Esophagus (tissue), 2 donors: ENCODE measurements at regions not wholly inside any gene's neighbourhood (a gene's known extent, or its start where the extent isn't known, plus 50 kb on each side); places are given as distances from the start of the nearest gene placed in this dataset.

Experiments
- H3K27ac ChIP-seq, 2 donors: one replicate each; pipeline ENCODE4 v1.5.1; 2013; ENCODE audit warnings: low read depth in 2 of 2, mild to moderate bottlenecking in 2 of 2, inconsistent platforms in 1 of 2, low read length in 1 of 2, moderate library complexity in 1 of 2
- H3K27me3 ChIP-seq, 2 donors: one replicate each; pipeline ENCODE4 v1.6.1; 2013; ENCODE audit warnings: low read length in 2 of 2, control low read depth in 1 of 2, mild to moderate bottlenecking in 1 of 2; ENCODE audit not compliant: insufficient read depth in 2 of 2, control insufficient read depth in 1 of 2
- H3K36me3 ChIP-seq, 2 donors: one replicate each; pipeline ENCODE4 v1.6.1; 2013; ENCODE audit warnings: low read length in 1 of 2; ENCODE audit not compliant: control insufficient read depth in 2 of 2, insufficient read depth in 2 of 2
- H3K4me1 ChIP-seq, 2 donors: one replicate each; pipeline ENCODE4 v1.6.1; 2013; ENCODE audit warnings: low read length in 1 of 2; ENCODE audit not compliant: control insufficient read depth in 2 of 2, insufficient read depth in 2 of 2
- H3K4me3 ChIP-seq, 2 donors: one replicate each; pipeline ENCODE4 v1.5.1; 2013; ENCODE audit warnings: low read length in 2 of 2, mild to moderate bottlenecking in 2 of 2, low read depth in 1 of 2, moderate library complexity in 1 of 2
- H3K9me3 ChIP-seq, 2 donors: one replicate each; pipeline ENCODE4 v1.6.1; 2013; ENCODE audit warnings: mild to moderate bottlenecking in 2 of 2, low read depth in 1 of 2, low read length in 1 of 2, moderate library complexity in 1 of 2; ENCODE audit not compliant: control insufficient read depth in 2 of 2, insufficient read depth in 1 of 2
- WGBS, 2 donors: extraction: QIAGEN DNeasy Blood & Tissue Kit; methylation state at CpG; one replicate each; pipeline ENCODE4 v1.1.7; 2013; 5-methylcytosine and 5-hydroxymethylcytosine counted together
- donor health status: healthy with polysubstance abuse.
- donor health status: Bipolar disorder and iron deficiency.

DNA sequence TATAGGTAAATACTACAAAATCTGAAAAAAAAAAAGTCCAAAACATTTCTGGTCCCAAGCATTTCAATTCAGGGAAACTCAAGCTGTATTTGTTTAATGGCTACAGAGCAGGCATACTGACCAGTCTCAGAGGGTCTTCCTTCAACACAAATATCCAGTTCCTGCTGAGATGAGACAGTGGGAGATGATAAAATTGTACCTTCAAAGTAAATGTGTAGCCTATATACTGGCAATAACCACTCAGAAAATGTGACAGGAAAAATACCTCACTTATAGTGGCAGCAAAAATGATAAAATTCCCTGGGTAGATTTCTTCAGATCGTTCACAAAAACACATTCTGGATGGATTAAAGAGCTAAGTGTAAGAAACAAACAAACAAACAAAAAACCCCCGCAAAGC lies 102.0 kb upstream of the FUT8 start:
- H3K27ac ChIP-seq: no peak overlapping the region
- H3K4me1 ChIP-seq: no peaks in the 10 kb centered on the region
- no peaks in the 10 kb centered on the region for H3K9me3 ChIP-seq
- 80 to 87% methylated on average over 2 of the region's 2 CpGs for WGBS, 2 donors
- H3K4me3 ChIP-seq: no peak overlapping the region
- H3K27me3 ChIP-seq: no peaks in the 10 kb centered on the region
- no peaks in the 10 kb centered on the region for H3K36me3 ChIP-seq

DNA sequence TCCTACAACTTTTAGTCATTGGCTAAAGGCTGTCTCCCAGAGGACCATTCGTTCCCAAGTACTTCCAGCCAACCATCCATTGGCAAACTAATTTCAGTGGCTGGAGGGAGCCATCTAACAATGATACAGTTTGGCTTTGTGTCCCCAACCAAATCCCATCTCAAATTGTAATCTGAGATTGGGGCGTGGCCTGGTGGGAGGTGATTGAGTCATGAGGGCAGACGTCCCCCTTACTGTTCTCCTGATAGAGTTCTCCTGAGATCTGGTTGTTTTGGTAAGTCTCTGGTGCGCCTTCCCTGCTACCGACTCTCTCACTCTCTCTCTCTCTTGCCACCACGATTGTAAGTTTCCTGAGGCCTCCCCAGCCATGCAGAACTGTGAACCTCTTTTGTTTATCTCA lies 99.7 kb upstream of the FUT8 start:
- H3K4me3 ChIP-seq: no peak overlapping the region
- peaks cover 0 to 3% of the 10 kb centered on the region in 2 donors for H3K9me3 ChIP-seq
- H3K27ac ChIP-seq: no peak overlapping the region
- no peaks in the 10 kb centered on the region for H3K36me3 ChIP-seq
- H3K27me3 ChIP-seq: no peaks in the 10 kb centered on the region
- H3K4me1 ChIP-seq: no peaks in the 10 kb centered on the region
- WGBS, 2 donors: 82 to 83% methylated on average over 6 of the region's 6 CpGs

DNA sequence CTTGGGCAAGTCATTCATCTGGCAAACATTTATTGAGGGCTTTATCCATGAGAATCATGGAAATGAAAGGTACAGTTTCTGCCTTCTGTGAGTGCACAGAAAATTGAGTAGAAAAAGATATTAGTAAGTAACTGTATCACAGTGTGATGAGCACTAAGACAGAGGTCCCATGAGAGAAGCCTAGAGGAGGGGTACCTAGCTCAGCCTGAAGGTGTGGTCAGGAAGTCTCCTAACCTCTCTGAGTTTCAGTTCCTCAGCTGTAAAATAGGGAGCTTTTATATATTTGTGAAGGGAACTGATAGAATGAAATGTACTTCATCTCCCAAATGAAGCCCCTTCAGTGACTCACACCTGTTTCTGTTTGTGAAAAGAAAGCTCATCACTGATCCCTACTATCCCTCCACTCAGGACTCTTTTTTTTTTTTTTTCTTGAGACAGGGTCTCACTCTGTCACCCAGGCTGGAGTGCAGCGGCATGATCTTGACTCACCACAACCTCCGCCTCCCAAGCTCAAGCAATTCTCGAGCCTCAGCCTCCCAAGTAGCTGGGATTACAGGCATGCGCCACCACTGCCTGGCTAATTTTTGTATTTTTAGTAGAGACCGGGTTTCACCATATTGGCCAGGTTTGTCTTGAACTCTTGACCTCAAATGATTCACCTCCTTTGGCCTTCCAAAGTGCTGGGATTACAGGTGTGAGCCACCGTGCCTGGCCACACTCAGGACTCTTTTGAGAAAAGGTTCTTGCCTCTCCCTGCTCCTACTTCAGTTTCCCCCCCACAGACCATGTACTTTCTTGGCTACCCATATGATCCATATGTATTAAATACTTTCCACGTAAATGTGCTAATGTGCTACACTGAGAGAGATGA lies 93.7 kb upstream of the FUT8 start:
- no peaks in the 10 kb centered on the region for H3K27me3 ChIP-seq
- H3K36me3 ChIP-seq: no peaks in the 10 kb centered on the region
- H3K4me1 ChIP-seq: peaks cover 0 to 5% of the 10 kb centered on the region in 2 donors
- no peak overlapping the region for H3K4me3 ChIP-seq
- no peak overlapping the region for H3K27ac ChIP-seq
- H3K9me3 ChIP-seq: peaks cover 0 to 3% of the 10 kb centered on the region in 2 donors
- 74 to 75% methylated on average over 7 of the region's 7 CpGs for WGBS, 2 donors

DNA sequence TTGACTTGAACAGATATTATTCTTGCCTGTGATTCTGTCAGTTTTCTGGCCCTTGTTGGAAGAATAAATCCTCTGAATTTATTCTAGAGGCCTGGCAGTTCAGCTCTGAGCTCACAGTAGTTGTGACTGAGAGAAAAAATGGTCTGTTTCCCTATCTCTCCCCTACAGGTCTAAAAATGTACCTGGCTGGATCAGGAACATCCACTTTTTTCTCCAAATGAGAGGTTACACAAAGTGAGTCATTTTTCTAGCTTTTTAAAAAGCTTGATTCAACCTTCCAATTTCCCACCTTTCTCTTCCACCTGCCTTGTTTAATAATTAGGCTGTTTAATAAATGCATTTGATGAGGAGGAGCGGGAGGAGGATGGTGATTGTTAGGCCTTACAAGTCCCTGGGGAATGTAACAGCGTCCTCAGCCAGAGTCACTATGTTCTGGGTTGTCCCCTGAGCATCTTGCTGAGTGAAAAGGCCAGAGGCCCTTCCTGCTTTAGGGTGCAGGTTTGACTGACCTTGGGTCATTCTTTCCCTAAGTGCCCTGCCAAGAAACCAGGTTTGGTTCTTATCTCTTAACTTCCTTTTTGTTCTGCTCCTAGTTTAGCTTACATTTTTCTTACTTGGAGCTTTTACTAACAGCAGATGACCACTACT lies 91.7 kb upstream of the FUT8 start:
- 75 to 86% methylated on average over 2 of the region's 2 CpGs for WGBS, 2 donors
- Histone ChIP-seq H3K4me1 (peaks cover 0 to 5% of the 10 kb centered on the region in 2 donors), H3K27ac (peak overlapping the region in 1 of 2 donors; percentile 18)

DNA sequence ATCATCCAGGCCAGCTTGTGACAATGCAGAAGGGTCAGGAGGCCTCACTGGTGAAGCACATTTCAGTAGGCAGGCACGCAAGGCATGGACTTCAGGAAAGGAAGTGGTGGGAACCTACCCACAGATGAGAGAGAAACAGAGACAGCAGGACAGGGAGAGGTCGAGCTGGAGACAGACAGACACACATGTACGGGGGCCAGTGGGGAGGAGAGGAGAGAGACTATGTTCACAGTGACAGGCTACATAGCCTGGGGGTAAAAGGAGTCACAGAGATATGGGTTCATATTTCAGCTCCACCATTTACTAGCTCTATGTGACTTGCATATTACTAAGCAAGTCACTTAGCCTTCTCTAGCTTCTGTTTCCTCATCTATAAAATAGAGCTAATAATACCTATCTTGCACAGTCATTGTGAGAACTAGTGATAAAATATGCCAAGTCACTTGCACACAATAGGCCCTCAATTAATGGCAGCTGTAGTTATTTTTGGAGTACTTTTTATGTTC lies 91.1 kb upstream of the FUT8 start:
- H3K4me3 ChIP-seq: no peak overlapping the region
- H3K9me3 ChIP-seq: no peaks in the 10 kb centered on the region
- no peaks in the 10 kb centered on the region for H3K27me3 ChIP-seq
- H3K27ac ChIP-seq: peak overlapping the region in 1 of 2 donors; percentile 2
- 66 to 81% methylated on average over 3 of the region's 3 CpGs for WGBS, 2 donors
- H3K36me3 ChIP-seq: no peaks in the 10 kb centered on the region
- peaks cover 0 to 5% of the 10 kb centered on the region in 2 donors for H3K4me1 ChIP-seq

More for the DNA sequence above, 91.7 kb upstream of the FUT8 start:
- Histone ChIP-seq H3K9me3 (peaks cover 0 to 3% of the 10 kb centered on the region in 2 donors), H3K4me3 (no peak overlapping the region), H3K27me3 (no peaks in the 10 kb centered on the region), H3K36me3 (no peaks in the 10 kb centered on the region)

DNA sequence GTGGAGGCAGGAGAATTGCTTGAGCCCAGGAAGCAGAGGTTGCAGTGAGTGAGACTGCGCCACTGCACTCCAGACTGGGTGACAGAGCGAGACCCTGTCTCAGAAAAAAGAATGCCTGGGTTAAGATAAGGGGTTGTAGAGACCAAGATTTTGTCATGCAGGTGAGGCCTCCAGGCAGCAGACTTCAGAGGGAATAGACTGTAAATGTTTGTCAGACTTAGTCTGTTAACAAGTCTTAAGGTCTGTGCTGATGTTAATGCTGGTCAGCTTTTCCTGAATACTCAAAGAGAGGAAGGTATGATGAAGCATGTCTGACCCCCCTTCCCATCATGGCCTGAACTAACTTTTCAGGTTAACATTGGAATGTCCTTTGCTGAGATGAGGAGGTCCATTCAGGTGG lies 83.0 kb upstream of the FUT8 start:
- H3K27ac ChIP-seq: no peak overlapping the region

DNA sequence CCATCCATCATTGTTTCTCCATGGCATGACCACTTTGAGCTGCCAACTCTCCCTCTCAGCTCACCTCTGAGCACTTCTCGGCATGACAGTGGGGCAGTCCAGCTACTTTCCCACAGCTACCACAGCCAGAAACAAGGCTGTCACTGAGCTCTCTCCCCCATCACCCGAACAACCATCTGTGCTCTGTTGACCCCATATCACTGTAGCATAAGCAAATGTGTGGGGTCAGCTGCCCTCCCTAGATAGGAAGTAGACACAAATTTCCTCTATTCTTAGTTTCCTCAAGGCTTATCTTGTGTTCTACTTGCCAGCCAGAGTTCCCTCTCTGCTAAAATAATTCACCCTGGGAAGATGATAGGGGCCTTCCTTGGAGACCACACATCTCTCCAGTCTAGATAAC lies 82.6 kb upstream of the FUT8 start:
- WGBS, 2 donors: 58 to 59% methylated on average over 2 of the region's 2 CpGs
- Histone ChIP-seq H3K27me3 (no peaks in the 10 kb centered on the region), H3K4me3 (no peak overlapping the region), H3K27ac (peak overlapping the region; percentile 37 to 46), H3K9me3 (no peaks in the 10 kb centered on the region), H3K36me3 (no peaks in the 10 kb centered on the region), H3K4me1 (peaks cover 0 to 7% of the 10 kb centered on the region in 2 donors)

More for the DNA sequence above, 83.0 kb upstream of the FUT8 start:
- Histone ChIP-seq H3K4me1 (peaks cover 0 to 5% of the 10 kb centered on the region in 2 donors), H3K4me3 (no peak overlapping the region), H3K27me3 (no peaks in the 10 kb centered on the region), H3K9me3 (no peaks in the 10 kb centered on the region), H3K36me3 (no peaks in the 10 kb centered on the region)
- 98 to 100% methylated on average over 2 of the region's 2 CpGs for WGBS, 2 donors

DNA sequence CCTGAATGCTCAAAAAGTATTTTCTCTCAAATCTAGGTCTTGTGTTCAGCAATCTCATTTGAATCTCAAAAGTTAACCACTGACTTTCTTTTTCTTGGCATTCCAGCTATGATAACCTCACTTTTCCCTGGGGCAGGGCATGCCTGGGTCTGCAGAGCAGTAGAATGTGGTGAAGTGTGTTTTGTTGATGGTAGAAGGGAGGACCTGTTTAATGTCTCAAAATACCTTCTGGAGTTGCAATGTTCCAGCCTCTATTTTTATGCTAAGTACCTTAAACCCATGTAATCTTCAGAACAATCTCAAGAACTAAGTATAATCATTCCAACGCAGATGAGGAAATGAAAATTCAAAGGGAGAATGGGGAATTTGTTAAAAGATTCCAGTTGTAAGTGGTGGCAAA lies 82.1 kb upstream of the FUT8 start:
- peaks cover 0 to 7% of the 10 kb centered on the region in 2 donors for H3K4me1 ChIP-seq
- no peak overlapping the region for H3K4me3 ChIP-seq
- no peaks in the 10 kb centered on the region for H3K36me3 ChIP-seq
- peak overlapping the region in 1 of 2 donors; percentile 49 for H3K27ac ChIP-seq
- no peaks in the 10 kb centered on the region for H3K9me3 ChIP-seq
- 31 to 47% methylated on average over 1 of the region's 1 CpG for WGBS, 2 donors
- no peaks in the 10 kb centered on the region for H3K27me3 ChIP-seq

DNA sequence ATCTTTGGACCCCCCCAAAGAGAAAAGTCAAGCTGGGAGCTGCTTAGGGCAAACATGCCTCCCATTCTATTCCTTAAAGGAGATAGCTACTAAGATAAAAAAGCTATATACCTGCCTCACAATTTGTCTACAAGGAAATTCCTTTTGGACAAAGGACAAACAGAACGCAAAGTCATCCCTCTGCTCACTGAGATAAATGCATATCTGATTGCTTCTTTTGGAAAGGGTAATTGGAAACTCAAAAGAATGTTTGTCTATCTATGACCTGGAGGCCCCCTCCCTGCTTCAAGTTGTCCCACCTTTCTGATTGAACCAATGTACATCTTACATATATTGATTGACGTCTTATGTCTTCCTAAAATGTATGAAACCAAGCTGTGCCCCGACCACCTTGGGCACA lies 80.9 kb upstream of the FUT8 start:
- Histone ChIP-seq H3K27me3 (no peaks in the 10 kb centered on the region), H3K4me1 (peaks cover 0 to 12% of the 10 kb centered on the region in 2 donors), H3K9me3 (no peaks in the 10 kb centered on the region), H3K27ac (no peak overlapping the region), H3K4me3 (no peak overlapping the region), H3K36me3 (no peaks in the 10 kb centered on the region)
- 87 to 90% methylated on average over 3 of the region's 3 CpGs for WGBS, 2 donors
